ENCODE measurements at regions not wholly inside any gene's neighbourhood (a gene's known extent, or its start where the extent isn't known, plus 50 kb on each side); places are given as distances from the start of the nearest gene placed in this dataset.

DNA sequence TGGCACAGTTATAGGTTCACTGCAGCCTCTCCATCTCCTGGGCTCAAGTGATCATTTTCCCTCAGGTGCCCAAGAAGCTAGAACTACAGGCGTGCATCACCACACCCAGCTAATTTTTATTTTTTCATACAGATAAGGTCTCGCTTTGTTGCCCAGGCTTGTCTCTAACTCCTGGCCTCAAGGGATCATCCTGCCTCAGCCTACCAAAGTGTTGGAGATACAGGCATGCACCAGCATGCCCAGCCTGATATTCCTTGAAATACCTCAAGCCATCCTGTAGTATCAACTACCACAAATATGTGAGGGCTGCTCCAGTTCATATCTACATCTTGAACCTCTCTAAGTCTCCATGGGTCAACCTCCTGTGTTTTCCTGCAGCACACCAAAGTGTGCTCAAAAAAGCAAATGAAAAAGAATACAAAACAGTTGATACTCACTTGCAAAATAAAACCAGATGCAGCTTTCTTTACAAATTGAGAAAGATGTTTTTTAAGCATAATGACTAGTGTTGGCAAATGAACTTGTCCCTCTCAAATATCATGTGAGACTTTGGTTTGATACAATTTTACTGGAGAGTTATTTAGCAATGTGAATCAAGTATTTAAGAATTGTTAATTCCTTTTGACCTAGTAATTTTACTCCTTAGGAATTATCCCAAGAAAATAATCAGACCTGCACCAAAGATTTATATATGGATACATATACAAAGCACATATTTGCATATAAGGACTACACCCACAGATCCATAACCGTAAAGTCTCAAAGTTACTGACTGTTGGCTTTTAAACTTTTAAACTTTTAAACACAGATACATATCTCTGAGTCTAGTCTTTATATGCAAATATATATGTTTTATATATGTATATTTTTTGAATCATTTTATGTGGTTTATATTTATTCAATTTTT is 197.7 kb downstream of the NRIP1 start:
- TF ChIP-seq POLR2A (IDR thresholded peaks at IDR 0.05), result no peak
- TF ChIP-seq, protein P1, sequence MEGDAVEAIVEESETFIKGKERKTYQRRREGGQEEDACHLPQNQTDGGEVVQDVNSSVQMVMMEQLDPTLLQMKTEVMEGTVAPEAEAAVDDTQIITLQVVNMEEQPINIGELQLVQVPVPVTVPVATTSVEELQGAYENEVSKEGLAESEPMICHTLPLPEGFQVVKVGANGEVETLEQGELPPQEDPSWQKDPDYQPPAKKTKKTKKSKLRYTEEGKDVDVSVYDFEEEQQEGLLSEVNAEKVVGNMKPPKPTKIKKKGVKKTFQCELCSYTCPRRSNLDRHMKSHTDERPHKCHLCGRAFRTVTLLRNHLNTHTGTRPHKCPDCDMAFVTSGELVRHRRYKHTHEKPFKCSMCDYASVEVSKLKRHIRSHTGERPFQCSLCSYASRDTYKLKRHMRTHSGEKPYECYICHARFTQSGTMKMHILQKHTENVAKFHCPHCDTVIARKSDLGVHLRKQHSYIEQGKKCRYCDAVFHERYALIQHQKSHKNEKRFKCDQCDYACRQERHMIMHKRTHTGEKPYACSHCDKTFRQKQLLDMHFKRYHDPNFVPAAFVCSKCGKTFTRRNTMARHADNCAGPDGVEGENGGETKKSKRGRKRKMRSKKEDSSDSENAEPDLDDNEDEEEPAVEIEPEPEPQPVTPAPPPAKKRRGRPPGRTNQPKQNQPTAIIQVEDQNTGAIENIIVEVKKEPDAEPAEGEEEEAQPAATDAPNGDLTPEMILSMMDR (IDR thresholded peaks at IDR 0.05), result no peak
